ENCODE measurements at regions not wholly inside any gene's neighbourhood (a gene's known extent, or its start where the extent isn't known, plus 50 kb on each side); places are given as distances from the start of the nearest gene placed in this dataset.

DNA sequence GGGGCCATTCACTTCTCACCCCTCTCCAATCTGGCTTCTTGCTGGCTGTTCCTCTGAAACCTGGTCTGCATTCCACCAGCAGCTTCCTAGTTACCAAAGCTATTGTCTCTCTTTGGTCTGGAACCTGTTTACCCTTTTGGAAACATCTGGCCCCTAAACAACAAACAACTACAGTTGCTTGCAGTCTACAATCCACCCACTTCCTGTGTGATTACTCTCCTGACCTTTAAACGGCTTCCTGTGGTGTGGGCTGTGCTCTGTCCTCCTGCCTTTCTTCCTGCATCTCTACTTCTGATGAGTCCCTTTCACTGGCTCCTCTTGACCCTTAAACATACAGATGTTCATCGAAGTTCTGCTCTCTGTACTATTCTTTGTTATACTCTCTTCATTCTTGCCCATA lies 303.8 kb downstream of the TDRD15 start:
- no peak for DNase-seq (ENCODE audit: low read depth in 4 of 4, low spot score in 1 of 4)

DNA sequence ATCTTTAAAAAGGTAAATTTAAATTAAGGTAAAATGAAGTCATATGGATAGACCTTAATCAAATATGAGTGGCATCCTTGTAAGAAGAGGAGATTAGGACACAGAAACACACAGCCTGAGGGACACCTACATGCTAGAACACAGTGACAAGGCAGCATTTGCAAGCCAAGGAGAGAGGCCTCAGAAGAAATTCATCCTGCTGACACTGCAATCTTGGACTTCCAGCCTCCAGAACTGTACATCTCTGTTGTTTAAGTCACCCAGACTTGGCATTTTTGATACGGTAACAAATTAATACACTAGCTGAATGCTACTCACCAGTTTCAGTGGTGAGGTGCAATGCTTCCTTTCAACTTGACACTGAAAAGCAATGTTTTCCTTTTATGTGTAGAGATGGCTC lies 305.0 kb downstream of the TDRD15 start:
- no peak for DNase-seq (ENCODE audit: low read depth in 4 of 4, low spot score in 1 of 4)

DNA sequence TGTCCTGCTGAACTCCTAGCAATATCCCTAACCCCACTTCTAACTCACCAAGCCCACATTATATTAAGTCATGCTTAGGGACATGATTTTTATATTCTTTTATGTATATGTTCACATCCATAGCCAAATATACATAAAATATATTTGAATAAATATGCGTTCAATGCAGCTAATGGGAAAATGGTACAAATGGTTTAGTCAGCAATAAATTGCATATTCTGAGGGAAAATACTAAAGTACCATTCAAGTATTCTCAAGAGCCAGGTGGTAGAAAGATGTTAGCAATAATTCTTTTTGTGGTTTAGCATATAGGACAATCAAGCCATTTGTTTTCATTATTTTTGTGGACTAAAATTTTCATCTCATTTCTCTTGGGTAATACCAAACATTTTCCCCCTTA lies 306.0 kb downstream of the TDRD15 start:
- no peak for DNase-seq (ENCODE audit: low read depth in 4 of 4, low spot score in 1 of 4)

DNA sequence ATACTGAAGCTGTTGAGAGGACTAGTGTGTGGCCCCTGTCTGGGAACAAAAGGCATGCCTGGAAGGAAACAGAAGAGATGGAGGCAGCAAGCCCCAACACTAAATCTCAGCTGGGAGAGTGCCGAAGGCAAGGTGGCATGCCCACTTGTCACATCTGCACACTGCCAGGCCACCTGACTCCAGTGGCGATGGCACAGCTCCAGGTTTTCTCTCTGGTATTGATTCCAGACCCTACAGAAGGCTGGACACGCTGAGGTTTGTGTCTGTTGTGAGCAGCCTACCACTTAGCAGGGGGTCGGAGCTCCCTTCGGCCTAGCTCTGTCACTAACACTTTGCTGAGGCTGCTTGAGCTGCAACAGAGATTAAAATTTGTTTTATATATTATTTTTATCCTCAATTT lies 307.3 kb downstream of the TDRD15 start:
- DNase-seq (ENCODE audit: low read depth in 4 of 4, low spot score in 1 of 4): no peak

DNA sequence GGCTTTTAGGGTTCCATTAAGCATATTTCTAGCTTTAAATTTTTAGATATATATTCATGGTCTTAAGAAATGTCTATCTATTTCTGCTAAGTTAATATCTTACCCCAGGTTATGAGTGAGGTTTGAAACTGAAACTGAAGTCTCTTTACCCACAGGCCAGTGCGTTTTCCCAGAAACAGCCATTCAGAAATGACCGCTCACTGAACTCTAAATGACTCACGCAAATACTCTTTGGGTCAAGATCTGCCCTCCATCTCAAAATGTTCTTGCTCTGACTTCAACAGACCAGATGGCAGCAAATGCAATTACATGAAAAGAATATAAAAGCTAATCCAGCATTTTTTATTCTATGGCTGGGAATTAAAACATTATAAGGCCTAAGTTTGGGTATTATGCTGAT lies 315.2 kb downstream of the TDRD15 start:
- no peak for DNase-seq (ENCODE audit: low read depth in 4 of 4, low spot score in 1 of 4)

DNA sequence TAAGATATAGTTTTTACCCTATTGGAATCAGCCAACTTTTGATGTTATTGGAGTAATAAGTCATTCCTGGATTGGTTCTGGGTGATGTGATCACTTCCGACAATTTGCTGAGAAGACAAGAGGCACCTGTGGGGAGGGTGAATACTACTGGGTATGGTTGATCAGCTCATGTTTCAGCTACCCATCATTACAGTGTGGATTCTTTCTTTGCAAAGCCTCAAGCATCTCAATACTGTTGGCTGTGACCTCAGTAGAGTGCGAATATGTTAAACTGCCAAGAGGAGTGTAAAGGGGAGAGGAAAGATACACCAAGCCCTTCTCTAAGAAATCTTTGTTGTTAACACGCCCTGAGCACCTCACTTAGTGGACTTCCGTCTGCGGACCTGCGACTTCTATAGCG lies 317.7 kb downstream of the TDRD15 start:
- no peak for DNase-seq (ENCODE audit: low read depth in 4 of 4, low spot score in 1 of 4)

DNA sequence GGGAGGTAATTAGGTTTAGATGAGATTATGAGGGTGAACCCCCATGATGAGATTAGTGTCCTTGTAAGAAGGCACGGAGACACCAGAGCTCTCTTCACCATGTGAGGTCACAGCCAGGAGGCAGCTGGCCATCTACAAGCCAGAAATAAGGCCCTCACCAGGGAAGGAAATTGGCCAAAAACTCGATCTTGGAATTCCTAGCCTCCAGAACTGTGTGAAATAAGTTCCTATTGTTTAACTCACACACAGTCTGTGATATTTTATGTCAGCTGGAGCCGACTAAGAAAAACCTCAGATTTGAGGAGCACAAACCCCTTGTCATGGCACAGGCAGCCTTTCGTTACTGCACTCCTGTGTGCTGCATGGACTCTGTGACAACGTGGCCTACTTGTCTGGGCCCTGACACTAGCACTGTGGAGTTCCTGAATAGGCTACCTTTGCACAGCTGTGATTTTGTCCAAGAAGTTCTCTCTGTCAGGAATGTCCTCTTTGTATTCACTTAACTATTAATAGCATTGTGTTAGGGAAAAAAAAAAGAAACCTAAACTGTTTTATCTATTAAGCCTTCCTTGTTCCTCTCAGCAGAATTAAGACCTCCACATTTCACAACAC lies 319.8 kb downstream of the TDRD15 start:
- no peak for DNase-seq (ENCODE audit: low read depth in 4 of 4, low spot score in 1 of 4)

DNA sequence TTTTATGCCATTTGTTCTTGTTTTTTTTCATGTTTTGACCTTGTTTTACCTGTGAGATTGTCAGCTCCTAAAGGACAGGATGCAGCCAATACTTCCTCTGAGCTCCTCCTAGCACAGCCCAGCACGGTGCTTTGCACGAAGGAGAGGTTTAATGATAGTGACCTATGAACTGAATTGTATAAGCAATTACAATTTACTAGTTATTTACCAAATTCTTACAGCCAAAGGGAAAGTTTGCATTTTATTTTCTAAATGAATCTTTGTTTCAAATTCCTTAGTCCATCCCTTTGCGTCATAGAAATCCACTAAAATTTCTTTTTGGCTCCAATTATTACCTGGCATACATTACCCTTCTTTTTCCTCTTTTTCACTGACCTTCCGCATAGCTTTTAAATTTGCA lies 326.1 kb downstream of the TDRD15 start:
- DNase-seq (ENCODE audit: low read depth in 4 of 4, low spot score in 1 of 4): no peak

DNA sequence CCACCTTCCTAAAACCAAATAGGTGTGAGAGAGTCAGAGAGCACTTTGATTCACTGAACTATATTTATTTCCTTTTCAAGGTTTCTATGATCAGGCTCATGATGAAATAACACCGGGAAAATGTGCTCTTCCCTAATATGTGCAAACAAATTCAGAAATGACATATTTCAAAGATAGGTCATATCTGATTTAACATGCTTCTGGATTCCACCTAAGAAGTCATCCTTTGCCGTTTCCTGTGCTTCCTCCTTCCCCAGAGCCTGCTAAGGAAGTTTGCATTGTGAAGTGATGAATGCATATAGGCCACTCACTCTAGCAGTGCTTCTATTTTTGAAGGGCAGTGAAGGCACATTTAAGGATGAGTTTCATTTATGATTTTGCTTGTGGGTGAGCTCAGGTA lies 327.6 kb downstream of the TDRD15 start:
- DNase-seq (ENCODE audit: low read depth in 4 of 4, low spot score in 1 of 4): no peak

DNA sequence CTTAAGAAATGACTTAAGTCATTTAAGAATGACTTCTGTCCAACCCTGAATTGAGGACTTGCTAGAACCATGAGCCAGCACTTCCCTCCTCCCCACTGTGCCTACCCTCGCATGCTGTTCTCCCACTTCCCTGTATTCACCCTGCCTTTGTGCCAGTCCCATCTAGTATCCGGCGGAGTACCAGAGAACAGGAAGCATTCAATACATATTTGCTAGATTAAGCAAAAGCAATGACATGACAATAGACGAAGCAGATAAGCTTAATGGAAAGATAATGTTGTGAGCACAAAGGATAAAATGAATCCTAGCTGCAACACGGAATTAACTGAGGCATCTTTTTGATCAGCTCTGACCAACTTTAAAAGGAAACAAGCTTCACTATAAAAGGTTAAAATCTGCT lies 328.5 kb downstream of the TDRD15 start:
- DNase-seq (ENCODE audit: low read depth in 4 of 4, low spot score in 1 of 4): no peak

DNA sequence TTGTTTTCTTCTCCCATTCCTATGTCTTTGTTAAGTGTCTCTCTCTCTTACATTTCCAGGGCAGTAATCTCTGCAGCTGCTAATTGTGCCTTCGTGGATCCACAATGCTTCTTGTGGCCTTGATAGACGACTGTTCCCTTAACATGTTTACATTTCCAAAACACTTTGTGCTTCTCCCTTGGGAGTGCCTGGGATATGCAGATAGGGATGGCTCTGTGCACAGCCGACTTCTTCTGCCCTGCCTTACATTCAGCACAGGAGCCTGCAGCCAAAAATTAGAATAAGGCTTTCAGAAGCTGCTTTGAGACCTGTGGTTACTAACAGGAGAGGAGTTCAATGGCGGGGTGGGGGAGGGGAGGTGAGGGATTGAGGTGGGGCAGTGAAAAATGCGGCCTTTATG lies 328.9 kb downstream of the TDRD15 start:
- DNase-seq (ENCODE audit: low read depth in 4 of 4, low spot score in 1 of 4): no peak

DNA sequence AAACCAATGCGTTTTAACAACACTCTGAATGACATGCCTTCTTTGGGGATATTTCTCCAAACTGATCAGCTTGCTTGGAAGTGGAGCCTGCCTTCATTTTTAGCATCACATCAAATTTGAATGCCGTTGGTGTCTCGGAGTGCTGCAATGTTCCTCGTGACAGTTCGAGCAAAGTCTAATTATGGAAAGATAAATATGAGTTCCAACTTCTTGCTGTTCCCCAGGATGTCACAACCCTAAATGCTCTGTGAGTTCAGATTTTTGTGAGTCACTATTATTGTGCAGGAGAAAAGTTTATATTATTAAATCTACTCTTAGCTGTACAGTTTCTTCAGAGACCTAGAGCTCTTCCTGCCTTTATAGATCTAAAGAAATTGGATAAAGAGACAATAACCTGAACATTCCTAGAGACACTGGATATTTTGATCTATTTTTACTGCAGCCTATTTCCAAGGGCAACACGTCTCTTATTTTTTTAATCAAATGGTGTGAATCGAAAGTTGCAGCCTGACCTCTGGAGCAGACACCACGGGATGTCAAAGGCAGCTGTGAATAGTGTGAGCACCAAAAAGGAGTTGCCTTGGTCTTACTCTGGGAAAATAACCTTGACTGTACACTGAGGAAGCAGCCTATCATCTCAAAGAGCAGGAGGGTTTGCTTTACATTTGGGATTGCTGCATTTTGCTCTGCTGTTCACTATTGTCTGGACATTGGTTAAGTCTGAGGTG lies 330.1 kb downstream of the TDRD15 start:
- DNase-seq (ENCODE audit: low read depth in 4 of 4, low spot score in 1 of 4): no peak

DNA sequence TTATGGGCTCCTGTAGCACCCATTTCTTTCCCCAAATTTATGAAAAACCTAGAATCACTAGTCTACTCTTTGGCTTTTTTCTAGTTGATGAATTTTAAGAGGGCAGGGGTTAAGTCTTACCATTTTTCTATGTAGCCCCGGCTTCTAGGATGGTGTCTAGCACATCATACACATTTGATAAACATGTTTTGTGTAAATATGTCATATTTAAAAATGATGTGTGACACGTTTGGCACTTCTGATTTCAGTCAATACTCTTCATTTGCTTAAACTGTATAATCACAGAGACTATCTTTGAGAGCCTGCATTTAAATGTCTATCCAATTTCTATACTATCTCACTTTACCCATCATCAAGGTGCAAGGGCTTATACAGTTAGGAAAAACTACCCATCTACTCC lies 331.1 kb downstream of the TDRD15 start:
- no peak for DNase-seq (ENCODE audit: low read depth in 4 of 4, low spot score in 1 of 4)

DNA sequence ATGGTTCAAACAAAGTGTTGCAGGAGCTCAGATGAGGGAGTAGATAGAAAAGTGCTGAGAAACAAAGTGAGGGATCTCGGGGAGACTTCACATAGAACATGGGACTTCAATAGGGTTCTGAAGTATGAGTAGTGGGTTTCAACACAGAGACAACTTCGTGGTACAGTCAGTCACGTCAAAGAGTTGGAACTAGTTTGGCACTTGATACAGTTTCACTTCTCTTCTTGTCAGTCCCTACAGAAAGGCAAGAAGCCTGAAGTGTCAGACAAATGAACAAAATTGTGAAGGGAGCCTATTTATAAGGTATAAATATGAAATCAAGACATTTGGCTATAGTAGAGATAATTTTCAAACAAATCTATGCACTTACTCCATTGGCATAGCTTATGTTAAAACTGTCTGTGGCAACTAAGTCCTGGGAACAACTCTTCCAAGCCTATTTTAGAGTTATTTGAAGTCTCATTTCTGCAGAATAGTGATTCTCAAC lies 338.0 kb downstream of the TDRD15 start:
- DNase-seq (ENCODE audit: low read depth in 4 of 4, low spot score in 1 of 4): no peak

DNA sequence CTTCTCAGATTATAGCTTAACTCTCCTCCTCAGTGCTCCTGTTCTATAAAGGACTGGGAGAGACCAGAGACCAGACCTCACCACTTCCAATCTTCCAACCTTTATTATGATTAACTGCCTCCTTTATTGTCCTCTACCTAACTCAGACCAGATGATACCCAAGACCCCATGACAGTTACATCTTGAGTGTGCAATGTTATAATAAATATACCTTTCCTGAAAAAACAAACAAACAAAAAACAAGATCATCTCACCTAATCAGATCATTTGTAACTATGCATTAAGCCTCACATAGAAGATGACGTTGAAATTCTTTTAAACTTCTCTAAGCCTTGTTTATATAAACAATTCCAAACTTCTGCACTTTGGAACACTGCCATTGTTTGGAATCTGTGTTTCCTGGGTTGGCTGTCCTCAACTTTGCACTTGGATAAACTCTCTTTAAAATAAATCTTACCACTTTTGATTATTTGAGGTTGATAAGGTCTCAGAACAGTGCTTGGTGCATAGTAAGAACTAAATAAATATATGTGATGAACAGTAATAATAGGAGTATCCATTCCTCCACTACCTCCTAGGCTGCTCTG lies 342.7 kb downstream of the TDRD15 start:
- DNase-seq (ENCODE audit: low read depth in 4 of 4, low spot score in 1 of 4): no peak

DNA sequence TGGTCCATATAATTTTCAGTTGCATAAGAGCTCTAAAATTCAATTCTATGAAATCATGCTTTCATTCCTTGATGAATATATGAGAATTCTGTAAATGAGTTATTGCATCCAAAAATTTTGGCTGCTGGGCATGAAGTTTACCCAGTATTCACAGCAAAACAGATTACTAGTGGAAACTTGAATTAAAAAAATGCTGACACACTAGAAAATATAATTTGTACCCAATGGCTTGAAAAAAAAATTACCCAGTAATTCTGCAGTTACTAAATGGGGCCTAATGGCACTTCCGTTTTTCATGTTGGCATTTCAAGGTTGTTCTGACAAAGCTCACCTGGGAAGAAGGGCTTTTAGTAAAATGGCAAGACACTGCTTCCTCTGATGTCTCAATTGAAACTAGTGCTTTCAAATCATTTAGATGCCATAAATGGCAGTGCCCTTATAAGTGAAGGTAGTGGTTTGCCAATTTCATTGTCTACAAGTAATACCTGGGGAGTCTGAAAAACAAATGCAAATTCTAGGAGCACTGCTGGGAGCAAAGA lies 343.6 kb downstream of the TDRD15 start:
- DNase-seq (ENCODE audit: low read depth in 4 of 4, low spot score in 1 of 4): no peak

DNA sequence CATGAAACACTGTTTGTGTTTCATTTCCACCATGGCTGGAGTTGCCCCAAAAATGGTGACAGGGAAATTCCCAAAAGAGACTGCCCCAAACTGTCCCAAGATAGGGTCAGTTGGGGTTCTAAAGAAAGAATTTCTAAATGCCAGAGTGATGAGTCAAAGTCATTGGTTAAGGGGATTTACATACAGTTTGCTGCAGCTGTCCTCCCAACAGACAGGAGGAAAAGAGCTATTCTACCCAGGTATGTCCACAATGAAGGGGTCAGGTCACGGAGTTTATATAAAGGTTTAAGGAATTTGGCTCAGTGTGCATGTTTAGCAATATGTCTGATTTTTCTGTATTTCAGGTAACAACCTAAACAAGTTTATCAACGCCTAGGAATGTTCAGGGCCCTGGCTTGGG lies 344.1 kb downstream of the TDRD15 start:
- DNase-seq (ENCODE audit: low read depth in 4 of 4, low spot score in 1 of 4): no peak

DNA sequence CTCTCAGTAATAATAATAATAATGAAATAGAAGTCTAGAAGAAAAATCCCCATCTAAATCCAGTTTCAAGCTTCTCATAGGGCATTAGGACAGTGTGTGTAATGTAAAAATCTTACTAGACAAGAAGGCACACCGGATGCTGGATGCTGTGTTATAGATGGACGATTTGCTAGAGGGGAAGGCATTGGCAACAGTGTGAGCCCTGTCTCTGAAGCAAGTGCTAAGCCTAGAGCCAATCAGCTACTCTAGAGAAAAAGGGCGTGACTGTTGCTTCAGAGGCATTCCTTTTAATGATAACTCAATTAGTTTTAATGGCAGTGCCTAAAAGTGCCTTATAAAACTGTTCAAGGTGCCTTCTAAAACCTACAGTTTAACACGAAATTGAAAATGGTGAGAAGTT lies 344.9 kb downstream of the TDRD15 start:
- no peak for DNase-seq (ENCODE audit: low read depth in 4 of 4, low spot score in 1 of 4)

DNA sequence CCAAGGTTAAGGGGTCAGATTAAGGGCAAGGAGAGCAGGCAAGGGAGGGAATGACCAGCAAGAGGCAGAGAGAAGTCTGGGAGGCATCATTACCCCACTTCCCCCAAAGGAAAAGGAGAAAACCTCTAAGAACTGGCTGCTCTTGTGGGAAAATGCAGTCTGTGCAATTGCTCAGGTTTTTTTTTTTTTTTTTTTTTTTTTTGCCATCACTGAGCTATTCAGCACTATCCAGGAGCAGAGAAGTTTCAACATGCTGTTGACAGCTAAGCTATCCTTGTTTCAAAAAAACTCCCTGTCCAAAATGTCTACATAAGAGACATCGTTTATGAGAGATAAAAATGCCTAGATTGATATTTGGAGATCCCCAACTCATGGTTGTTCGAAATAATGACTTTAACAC lies 345.4 kb downstream of the TDRD15 start:
- DNase-seq (ENCODE audit: low read depth in 4 of 4, low spot score in 1 of 4): no peak

DNA sequence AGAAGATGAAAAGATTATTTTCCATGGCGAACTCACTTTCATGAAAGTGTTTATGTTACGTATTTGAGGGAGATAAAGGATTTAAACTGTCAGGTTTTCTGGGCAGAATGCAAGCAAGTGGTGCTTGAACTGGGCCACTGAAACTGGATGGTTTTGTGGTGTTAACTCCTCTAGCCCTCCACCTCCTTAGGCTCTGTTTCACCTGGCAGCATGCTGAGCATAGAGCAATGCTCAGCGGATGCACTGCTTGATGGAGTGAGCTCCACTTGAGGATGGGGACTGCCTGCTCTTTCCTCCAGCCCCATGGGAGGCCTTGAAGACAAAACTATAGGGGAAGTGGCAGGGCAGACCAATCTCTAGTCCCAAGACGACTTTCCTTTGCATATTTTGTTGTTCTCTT lies 345.8 kb downstream of the TDRD15 start:
- DNase-seq (ENCODE audit: low read depth in 4 of 4, low spot score in 1 of 4): no peak

DNA sequence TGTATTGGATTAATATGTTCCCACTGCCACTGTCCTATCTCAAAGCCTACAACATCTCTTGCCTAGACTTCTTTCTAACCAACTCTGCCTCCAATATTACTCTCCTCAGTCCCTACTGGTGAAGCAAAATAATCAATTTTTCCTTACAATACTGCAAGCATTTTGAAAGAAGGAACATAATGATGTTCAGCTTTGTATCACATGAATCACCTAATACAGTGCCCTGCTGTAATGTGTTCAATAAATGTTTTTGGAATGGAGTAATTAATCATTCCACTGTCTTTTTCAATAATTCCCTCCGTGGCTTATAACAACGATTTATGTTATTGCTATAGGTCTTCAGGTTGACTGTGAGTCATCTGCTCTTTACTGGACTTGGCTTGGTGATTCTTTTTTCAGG lies 356.4 kb downstream of the TDRD15 start:
- DNase-seq (ENCODE audit: low read depth in 4 of 4, low spot score in 1 of 4): no peak

DNA sequence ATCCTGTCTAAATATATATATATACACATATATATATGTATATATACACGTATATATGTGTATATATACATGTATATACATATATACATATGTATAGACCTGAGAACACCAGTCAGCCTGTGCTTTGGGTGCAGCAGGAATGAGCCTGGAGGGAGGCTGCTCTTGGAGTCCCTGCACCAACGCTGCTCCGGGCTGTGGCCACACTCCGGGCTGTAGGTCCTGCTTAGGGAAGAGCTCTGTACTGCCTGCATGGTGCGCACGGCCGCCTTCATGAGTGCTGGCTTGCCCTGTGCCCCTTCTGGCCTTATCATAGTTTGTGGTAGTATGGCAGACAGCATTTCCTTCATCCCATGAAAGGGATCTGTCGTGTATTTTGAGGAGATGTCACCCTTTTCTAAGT lies 360.9 kb downstream of the TDRD15 start:
- DNase-seq (ENCODE audit: low read depth in 4 of 4, low spot score in 1 of 4): no peak
